Omental fat pad (tissue), 3 donors: ENCODE measurements at regions not wholly inside any gene's neighbourhood (a gene's known extent, or its start where the extent isn't known, plus 50 kb on each side); places are given as distances from the start of the nearest gene placed in this dataset.
"Not testable (repeated sequence)": the region's sequence is repeated elsewhere in the genome, so short reads cannot be mapped to it uniquely, and the experiment has no call there.

Source experiments
- ATAC-seq: fragments of 150-250 bp; one replicate; pipeline ENCODE4 v1.9.1; 2016; ENCODE audit warnings: mild to moderate bottlenecking, moderate library complexity; ENCODE audit not compliant: low FRiP score
- DNase-seq: peaks from one replicate; pipeline ENCODE4 v3.0.0-alpha.2; 2019; ENCODE audit warnings: low spot score
- TF ChIP-seq, protein P1 (sequence below), 3 donors: fragments of 450-650 bp; IDR thresholded peaks; one replicate each; pipeline ENCODE4 v1.5.1; 2016 to 2017; ENCODE audit warnings: antibody characterized with exemption in 3 of 3, mild to moderate bottlenecking in 3 of 3, moderate library complexity in 2 of 3

DNA sequence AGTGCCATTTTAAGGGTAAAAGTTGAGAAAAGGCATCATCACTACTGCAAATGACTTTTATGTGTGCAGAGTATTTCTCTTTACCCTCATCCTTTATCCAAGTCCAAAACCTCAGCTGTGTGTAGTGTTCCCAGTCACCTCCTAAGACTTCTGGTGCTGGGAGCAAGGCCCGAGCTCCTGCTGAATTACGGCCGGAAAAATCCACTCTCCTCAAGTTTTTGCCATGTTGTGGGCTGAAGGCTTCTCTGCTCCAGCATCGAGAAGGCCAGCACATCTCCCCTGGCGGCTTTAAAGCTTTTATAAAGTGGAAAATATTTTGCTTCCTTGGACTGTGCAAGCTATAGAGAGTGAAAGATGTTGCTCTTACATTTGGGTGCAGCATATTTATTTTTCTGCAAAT is 153.2 kb upstream of the THBS2 start:
- no peak for ATAC-seq

DNA sequence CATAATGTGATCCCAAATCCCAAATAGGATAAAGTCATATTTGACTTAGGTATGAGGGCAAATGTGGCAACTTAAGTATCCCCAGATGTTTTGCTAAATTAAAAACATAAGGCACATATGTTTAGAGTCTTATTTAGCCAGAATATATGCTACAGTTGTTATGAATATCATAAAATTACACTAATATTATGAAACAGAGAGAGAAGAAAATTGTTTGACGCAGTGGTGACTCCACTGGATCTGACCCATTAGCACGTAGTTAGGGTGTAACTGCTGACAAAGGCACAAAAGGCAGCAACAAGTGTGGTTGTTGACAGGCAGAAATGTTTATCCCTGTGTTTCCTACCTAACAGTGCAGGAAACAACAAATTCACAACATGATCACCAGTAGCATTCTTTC is 152.4 kb upstream of the THBS2 start:
- TF ChIP-seq, protein P1, sequence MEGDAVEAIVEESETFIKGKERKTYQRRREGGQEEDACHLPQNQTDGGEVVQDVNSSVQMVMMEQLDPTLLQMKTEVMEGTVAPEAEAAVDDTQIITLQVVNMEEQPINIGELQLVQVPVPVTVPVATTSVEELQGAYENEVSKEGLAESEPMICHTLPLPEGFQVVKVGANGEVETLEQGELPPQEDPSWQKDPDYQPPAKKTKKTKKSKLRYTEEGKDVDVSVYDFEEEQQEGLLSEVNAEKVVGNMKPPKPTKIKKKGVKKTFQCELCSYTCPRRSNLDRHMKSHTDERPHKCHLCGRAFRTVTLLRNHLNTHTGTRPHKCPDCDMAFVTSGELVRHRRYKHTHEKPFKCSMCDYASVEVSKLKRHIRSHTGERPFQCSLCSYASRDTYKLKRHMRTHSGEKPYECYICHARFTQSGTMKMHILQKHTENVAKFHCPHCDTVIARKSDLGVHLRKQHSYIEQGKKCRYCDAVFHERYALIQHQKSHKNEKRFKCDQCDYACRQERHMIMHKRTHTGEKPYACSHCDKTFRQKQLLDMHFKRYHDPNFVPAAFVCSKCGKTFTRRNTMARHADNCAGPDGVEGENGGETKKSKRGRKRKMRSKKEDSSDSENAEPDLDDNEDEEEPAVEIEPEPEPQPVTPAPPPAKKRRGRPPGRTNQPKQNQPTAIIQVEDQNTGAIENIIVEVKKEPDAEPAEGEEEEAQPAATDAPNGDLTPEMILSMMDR (IDR thresholded peaks at IDR 0.05) = no peak
- no peak for ATAC-seq
- DNase-seq = no peak

More for the DNA sequence above, 153.2 kb upstream of the THBS2 start:
- TF ChIP-seq, protein P1 (IDR thresholded peaks at IDR 0.05) = no peak
- DNase-seq = no peak

DNA sequence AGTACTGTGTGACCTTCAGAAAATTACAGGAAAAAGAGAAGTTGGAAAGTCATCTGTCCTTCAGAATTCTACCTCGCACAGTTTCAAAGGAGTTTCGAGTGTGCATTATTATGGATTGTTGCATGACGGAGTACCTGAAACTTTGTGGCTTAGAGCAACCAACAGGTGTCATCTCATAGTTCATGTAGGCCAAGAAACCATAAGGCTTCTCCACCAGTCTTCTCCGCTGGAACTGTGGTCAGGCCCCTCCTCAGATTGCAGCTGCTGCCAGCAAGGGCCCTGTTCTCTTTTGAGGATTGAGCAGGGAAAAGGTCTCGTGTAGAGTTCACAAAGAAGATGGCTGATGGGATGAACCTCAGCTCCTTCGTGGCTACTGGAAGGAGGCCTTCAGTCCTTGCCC is 151.2 kb upstream of the THBS2 start:
- TF ChIP-seq, protein P1 (IDR thresholded peaks at IDR 0.05) = no peak
- no peak for DNase-seq
- no peak for ATAC-seq

DNA sequence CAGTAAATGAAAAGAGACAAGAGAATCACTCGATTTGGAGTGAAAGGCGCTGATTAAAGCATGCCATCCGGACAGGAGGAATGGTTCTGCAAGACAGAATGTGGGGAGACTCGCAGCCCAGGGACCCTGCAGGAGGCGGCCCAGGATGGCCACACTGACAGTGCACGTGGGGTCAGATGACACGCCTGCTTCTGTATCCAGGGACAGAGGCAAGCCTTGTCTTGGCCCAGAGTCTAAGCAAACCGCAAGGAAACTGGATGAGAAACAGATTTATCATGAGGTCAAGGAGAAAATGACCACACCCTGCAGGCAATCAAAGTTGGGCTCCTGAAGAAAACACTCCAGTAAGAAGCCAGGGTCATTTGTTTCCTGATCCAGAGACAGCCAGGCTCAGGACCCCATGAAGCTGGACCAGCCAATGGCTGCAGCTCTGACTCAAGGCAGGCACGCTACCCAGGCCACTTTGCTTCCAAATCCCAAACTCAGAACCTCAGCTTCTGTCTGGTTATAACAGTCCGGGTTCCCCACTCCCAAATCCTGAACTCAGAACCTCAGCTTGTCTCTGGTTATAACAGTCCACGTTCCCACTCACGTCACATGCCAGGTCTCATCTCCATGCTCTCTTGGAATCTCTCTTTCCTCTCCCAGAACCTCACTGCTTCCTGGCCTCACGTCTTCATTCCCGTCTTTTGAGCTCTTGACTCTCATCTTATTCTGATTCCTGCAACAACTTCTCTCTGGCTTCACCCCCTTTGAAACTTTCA is 144.9 kb upstream of the THBS2 start:
- ATAC-seq (no peak), DNase-seq (no peak)
- TF ChIP-seq, protein P1 (IDR thresholded peaks at IDR 0.05) = no peak

DNA sequence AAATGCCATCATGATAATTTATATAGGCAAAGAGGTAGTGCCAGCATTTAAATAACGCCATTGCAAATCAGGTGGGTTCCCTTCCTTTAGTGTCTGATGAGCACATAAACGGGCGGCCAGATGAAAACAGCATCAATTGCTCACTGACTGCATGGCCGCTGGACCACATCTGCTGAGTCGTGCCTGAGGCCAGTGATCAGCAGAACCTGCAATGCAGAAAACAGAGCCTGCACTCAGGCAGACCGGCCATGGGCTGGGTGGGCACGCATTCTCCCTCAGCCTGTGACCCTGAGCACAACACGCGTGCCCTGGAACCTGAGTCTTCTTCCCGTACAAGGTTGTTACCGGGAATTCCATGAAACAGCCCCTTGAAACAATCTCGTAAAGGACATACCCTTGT is 144.0 kb upstream of the THBS2 start:
- TF ChIP-seq, protein P1 (IDR thresholded peaks at IDR 0.05) = no peak
- ATAC-seq (no peak), DNase-seq (no peak)

DNA sequence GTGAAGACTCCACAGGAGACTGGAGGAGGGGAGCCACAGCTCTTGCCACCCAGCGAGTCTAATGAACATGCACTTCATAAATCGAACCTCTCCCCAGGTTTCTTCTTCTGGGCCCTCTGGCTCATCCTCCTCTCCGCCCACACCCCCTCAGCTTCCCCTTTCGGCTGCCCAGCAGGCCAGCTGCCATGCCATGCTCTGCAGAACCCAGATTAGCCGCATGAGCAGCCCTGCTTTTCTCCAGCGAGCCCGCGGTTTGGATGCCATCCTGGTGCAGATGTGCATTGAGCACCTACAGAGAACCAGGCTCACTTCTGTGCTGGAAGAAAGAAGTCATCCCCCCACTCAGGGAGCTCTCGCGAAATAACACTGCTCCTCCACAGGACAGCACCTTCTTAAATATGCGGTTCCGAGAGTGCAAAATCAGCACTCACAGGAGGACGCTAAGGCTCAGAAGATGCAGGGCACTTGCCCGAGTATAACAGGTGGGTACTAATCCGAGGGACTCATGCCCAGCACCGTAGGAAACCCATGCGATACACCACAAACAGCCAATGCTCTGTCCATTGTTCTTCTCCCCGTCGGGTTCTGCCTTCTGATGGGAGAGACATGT is 143.0 kb upstream of the THBS2 start:
- DNase-seq (no peak), ATAC-seq (no peak)
- TF ChIP-seq, protein P1 (IDR thresholded peaks at IDR 0.05) = no peak

DNA sequence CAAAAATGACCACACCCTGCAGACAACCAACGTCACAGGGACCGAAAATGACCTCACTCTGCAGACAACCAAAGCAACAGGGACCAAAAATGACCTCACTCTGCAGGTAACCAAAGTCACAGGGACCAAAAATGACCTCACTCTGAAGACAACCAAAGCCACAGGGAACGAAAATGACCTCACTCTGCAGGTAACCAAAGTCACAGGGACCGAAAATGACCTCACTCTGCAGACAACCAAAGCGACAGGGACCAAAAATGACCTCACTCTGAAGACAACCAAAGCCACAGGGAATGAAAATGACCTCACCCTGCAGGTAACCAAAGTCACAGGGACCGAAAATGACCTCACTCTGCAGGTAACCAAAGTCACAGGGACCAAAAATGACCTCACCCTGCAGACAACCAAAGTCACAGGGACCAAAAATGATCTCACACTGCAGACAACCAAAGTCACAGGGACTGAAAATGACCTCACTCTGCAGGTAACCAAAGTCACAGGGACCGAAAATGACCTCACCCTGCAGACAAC is 142.4 kb upstream of the THBS2 start:
- DNase-seq, ATAC-seq: not testable (repeated sequence)
